ENCODE measurements at regions not wholly inside any gene's neighbourhood (a gene's known extent, or its start where the extent isn't known, plus 50 kb on each side); places are given as distances from the start of the nearest gene placed in this dataset.

- no peak for TF ChIP-seq ZNF274 (IDR thresholded peaks at IDR 0.05; ENCODE audit: low read depth, low read length)
- TF ChIP-seq YY1 (IDR thresholded peaks at IDR 0.05; ENCODE audit: insufficient read depth, insufficient read length), result no peak
Measured at GRCh38 chr1:37410105-37410504, 64.3 kb upstream of the ZC3H12A start.
